Mesenchymal stem cell (in vitro differentiated cells and primary cell): ENCODE measurements at regions not wholly inside any gene's neighbourhood (a gene's known extent, or its start where the extent isn't known, plus 50 kb on each side); places are given as distances from the start of the nearest gene placed in this dataset.

Experiments
- DNase-seq: peaks from one replicate; pipeline ENCODE4 v3.0.0-alpha.2; 2013
- H2AFZ ChIP-seq: one replicate; pipeline ENCODE4 v1.6.1; 2013; ENCODE audit warnings: low read depth, mild to moderate bottlenecking, control low read depth, inconsistent platforms, low read length, moderate library complexity
- H2AK5ac ChIP-seq: 2 replicates; pipeline ENCODE4 v1.6.1; 2013; ENCODE audit warnings: low read length, moderate library complexity, mild to moderate bottlenecking, inconsistent platforms; ENCODE audit not compliant: severe bottlenecking
- H2BK120ac ChIP-seq: one replicate; pipeline ENCODE4 v1.6.1; 2013; ENCODE audit warnings: low read depth, mild to moderate bottlenecking, inconsistent platforms, low read length, moderate library complexity
- H2BK12ac ChIP-seq, 2 experiments: one replicate each; pipeline ENCODE4 v1.6.1; 2013; ENCODE audit warnings: inconsistent platforms in 2 of 2, low read length in 2 of 2, mild to moderate bottlenecking in 2 of 2, moderate library complexity in 2 of 2, control low read depth in 1 of 2
- H2BK15ac ChIP-seq: one replicate; pipeline ENCODE4 v1.6.1; 2013; ENCODE audit warnings: mild to moderate bottlenecking, low read depth, inconsistent platforms; ENCODE audit not compliant: poor library complexity, severe bottlenecking
- H2BK5ac ChIP-seq: 2 replicates; pipeline ENCODE4 v1.6.1; 2013; ENCODE audit warnings: low read depth, mild to moderate bottlenecking, low read length, control low read depth, inconsistent platforms; ENCODE audit not compliant: poor library complexity, severe bottlenecking
- H3K14ac ChIP-seq, 2 experiments: one replicate each; pipeline ENCODE4 v1.6.1; 2013; ENCODE audit warnings: inconsistent platforms in 2 of 2, low read length in 2 of 2, control low read depth in 1 of 2, mild to moderate bottlenecking in 1 of 2, moderate library complexity in 1 of 2
- H3K18ac ChIP-seq, 2 experiments: one replicate each; pipeline ENCODE4 v1.6.1; 2013; ENCODE audit warnings: inconsistent platforms in 2 of 2, low read length in 2 of 2, control low read depth in 1 of 2, low read depth in 1 of 2, mild to moderate bottlenecking in 1 of 2
- H3K23ac ChIP-seq, 2 experiments: one replicate each; pipeline ENCODE4 v1.6.1; 2013; ENCODE audit warnings: inconsistent platforms in 2 of 2, low read length in 2 of 2, mild to moderate bottlenecking in 2 of 2, moderate library complexity in 2 of 2, control low read depth in 1 of 2
- H3K27ac ChIP-seq: 2 replicates; pipeline ENCODE4 v1.5.1; 2013; ENCODE audit warnings: mild to moderate bottlenecking, moderate library complexity, low read length, control low read depth, inconsistent platforms; ENCODE audit not compliant: poor library complexity, severe bottlenecking
- H3K27me3 ChIP-seq, 2 experiments: 2 replicates each; pipeline versions ENCODE4 v1.6.1 to v1.7.0; 2013; ENCODE audit warnings: low read length in 2 of 2, mild to moderate bottlenecking in 2 of 2, moderate library complexity in 2 of 2, control low read depth in 1 of 2, inconsistent platforms in 1 of 2; ENCODE audit not compliant: control insufficient read depth in 1 of 2, insufficient read depth in 1 of 2
- H3K36me3 ChIP-seq, 2 experiments: 2 replicates each; pipeline versions ENCODE4 v1.6.1 to v1.7.0; 2013; ENCODE audit warnings: low read length in 2 of 2, control low read depth in 1 of 2, inconsistent platforms in 1 of 2, low read depth in 1 of 2, mild to moderate bottlenecking in 1 of 2; ENCODE audit not compliant: insufficient read depth in 2 of 2, control insufficient read depth in 1 of 2
- H3K4ac ChIP-seq, 2 experiments: one replicate each; pipeline ENCODE4 v1.6.1; 2013; ENCODE audit warnings: inconsistent platforms in 2 of 2, low read length in 2 of 2, mild to moderate bottlenecking in 2 of 2, moderate library complexity in 2 of 2, control low read depth in 1 of 2, low read depth in 1 of 2
- H3K4me1 ChIP-seq: 2 replicates; pipeline ENCODE4 v1.6.1; 2013; ENCODE audit warnings: low read depth, low read length, control low read depth; ENCODE audit not compliant: control insufficient read depth, insufficient read depth
- H3K4me2 ChIP-seq: 2 replicates; pipeline ENCODE4 v1.6.1; 2013; ENCODE audit warnings: low read length, mild to moderate bottlenecking, inconsistent platforms; ENCODE audit not compliant: poor library complexity, severe bottlenecking
- H3K4me3 ChIP-seq, 2 experiments: 2 replicates each; pipeline versions ENCODE4 v1.5.1 to v1.7.0; 2013; ENCODE audit warnings: low read length in 2 of 2, mild to moderate bottlenecking in 2 of 2, control low read depth in 1 of 2, low read depth in 1 of 2; ENCODE audit not compliant: insufficient read depth in 1 of 2
- H3K79me1 ChIP-seq: replicated peaks from 2 replicates; pipeline ENCODE4 v1.6.1; 2013; ENCODE audit warnings: mild to moderate bottlenecking, control low read depth, low read length, inconsistent platforms; ENCODE audit not compliant: poor library complexity, severe bottlenecking
- H3K9ac ChIP-seq: 2 replicates; pipeline ENCODE4 v1.7.0; 2013; ENCODE audit warnings: mild to moderate bottlenecking, low read length, moderate library complexity
- H3K9me3 ChIP-seq: 2 replicates; pipeline ENCODE4 v1.7.0; 2013; ENCODE audit warnings: mild to moderate bottlenecking, low read length; ENCODE audit not compliant: control insufficient read depth
- H4K8ac ChIP-seq: one replicate; pipeline ENCODE4 v1.6.1; 2013; ENCODE audit warnings: inconsistent platforms, mild to moderate bottlenecking, low read length, moderate library complexity
- H4K91ac ChIP-seq: one replicate; pipeline ENCODE4 v1.6.1; 2013; ENCODE audit warnings: mild to moderate bottlenecking, low read length, inconsistent platforms
- WGBS: methylation state at CpG from one replicate; pipeline ENCODE4 v1.1.7; 2013; ENCODE audit warnings: mixed read lengths; 5-methylcytosine and 5-hydroxymethylcytosine counted together

DNA sequence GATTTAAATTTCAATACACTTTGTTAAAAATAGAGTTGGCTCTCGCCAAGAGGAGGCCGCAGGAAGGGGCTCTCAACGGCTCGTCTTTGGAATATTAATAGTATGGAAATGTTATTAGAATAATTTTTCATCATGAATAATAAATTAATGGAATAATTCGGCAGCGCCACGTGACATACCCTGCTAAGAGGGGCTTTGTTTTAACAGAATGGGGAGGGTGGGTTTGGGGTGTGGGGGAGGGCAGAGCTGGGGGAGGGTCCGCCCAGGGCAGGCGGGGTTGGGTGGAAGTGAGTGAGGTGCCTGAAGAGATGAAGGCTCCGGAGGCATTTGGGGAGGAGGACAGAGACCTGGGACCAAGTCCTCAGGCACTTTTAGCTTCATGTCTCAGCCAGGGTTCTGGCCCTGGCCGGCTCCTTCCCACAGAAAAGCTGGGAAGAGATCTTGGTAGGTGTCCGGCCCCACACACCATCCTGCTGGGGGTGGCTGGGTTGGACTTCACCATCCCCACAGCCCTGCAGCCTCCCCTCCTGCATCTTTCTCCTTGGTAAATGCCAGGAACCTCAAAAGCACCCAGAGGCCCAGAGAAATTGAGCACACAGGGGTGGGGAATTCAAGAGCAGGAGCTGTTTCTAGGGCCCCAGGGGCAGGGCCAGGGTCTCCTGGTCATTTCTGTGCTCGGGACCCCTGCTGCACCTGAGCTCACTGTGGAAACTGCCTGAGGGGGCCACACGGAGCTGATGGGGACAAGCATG lies 93.6 kb upstream of the BHLHE23 start:
- Histone ChIP-seq H3K23ac (no peak overlapping the region), H4K91ac (no peak overlapping the region), H2BK15ac (no peak overlapping the region), H3K27ac (no peak overlapping the region), H4K8ac (no peak overlapping the region), H3K4me3 (no peak overlapping the region), H2AFZ (no peak overlapping the region), H3K27me3 (peaks cover 54 to 65% of the 10 kb centered on the region in 2 experiments), H3K9me3 (no peaks in the 10 kb centered on the region), H3K4me2 (no peak overlapping the region), H3K18ac (no peak overlapping the region), H2BK120ac (no peak overlapping the region), H3K14ac (no peak overlapping the region), H2BK12ac (no peak overlapping the region), H3K4me1 (peaks cover 15% of the 10 kb centered on the region), H3K9ac (no peak overlapping the region), H3K4ac (no peak overlapping the region), H2AK5ac (no peak overlapping the region), H2BK5ac (no peak overlapping the region), H3K79me1 (no peaks in the 10 kb centered on the region), H3K36me3 (no peaks in the 10 kb centered on the region)
- WGBS: 28% methylated on average over 10 of the region's 14 CpGs
- DNase-seq: no peak

- H2AFZ ChIP-seq: no peak overlapping the region
- H3K23ac ChIP-seq: no peak overlapping the region
- no peak overlapping the region for H2BK15ac ChIP-seq
- H2AK5ac ChIP-seq: no peak overlapping the region
- no peaks in the 10 kb centered on the region for H3K9me3 ChIP-seq
- H3K4me1 ChIP-seq: peaks cover 15% of the 10 kb centered on the region
- H3K4me2 ChIP-seq: no peak overlapping the region
- no peak overlapping the region for H3K4ac ChIP-seq
- no peak overlapping the region for H2BK120ac ChIP-seq
- H4K8ac ChIP-seq: no peak overlapping the region
- H3K36me3 ChIP-seq: no peaks in the 10 kb centered on the region
- no peaks in the 10 kb centered on the region for H3K79me1 ChIP-seq
- no peak overlapping the region for H4K91ac ChIP-seq
- no peak overlapping the region for H3K4me3 ChIP-seq
- no peak overlapping the region for H3K14ac ChIP-seq
- WGBS: 35% methylated on average over 21 of the region's 22 CpGs
- no peak overlapping the region for H3K18ac ChIP-seq
- DNase-seq: no peak
- H3K27me3 ChIP-seq: peaks cover 61 to 72% of the 10 kb centered on the region in 2 experiments
- no peak overlapping the region for H3K9ac ChIP-seq
- no peak overlapping the region for H2BK5ac ChIP-seq
- H2BK12ac ChIP-seq: no peak overlapping the region
- no peak overlapping the region for H3K27ac ChIP-seq
Observed at GRCh38 chr20:63099456-63100173, 92.9 kb upstream of the BHLHE23 start.

- no peak for DNase-seq
- Histone ChIP-seq H3K27me3 (peaks cover 65 to 70% of the 10 kb centered on the region in 2 experiments), H3K9me3 (no peaks in the 10 kb centered on the region), H3K23ac (no peak overlapping the region), H4K8ac (no peak overlapping the region), H3K27ac (no peak overlapping the region), H2AK5ac (no peak overlapping the region), H2BK15ac (no peak overlapping the region), H3K9ac (no peak overlapping the region), H4K91ac (no peak overlapping the region), H3K4ac (no peak overlapping the region), H3K4me2 (no peak overlapping the region), H3K79me1 (no peaks in the 10 kb centered on the region), H3K18ac (no peak overlapping the region), H3K4me3 (no peak overlapping the region), H2BK5ac (no peak overlapping the region), H2AFZ (no peak overlapping the region), H2BK12ac (no peak overlapping the region), H3K4me1 (peaks cover 15% of the 10 kb centered on the region), H2BK120ac (no peak overlapping the region), H3K14ac (no peak overlapping the region), H3K36me3 (no peaks in the 10 kb centered on the region)
- WGBS: 70% methylated on average over 5 of the region's 6 CpGs
Observed at GRCh38 chr20:63098195-63098810, 91.5 kb upstream of the BHLHE23 start.

GRCh38 chr20:63097336-63097831 lies 90.6 kb upstream of the BHLHE23 start:
- WGBS: 86% methylated on average over 21 of the region's 21 CpGs
- DNase-seq: no peak

More at GRCh38 chr20:63097336-63097831, 90.6 kb upstream of the BHLHE23 start:
- no peak overlapping the region for H4K91ac ChIP-seq
- no peak overlapping the region for H3K9ac ChIP-seq
- H3K27me3 ChIP-seq: peaks cover 70 to 72% of the 10 kb centered on the region in 2 experiments
- H2BK12ac ChIP-seq: no peak overlapping the region
- no peak overlapping the region for H2BK15ac ChIP-seq
- no peak overlapping the region for H3K23ac ChIP-seq
- no peak overlapping the region for H3K14ac ChIP-seq
- H3K4ac ChIP-seq: no peak overlapping the region
- no peak overlapping the region for H3K4me2 ChIP-seq
- H3K4me3 ChIP-seq: no peak overlapping the region
- H3K9me3 ChIP-seq: no peaks in the 10 kb centered on the region
- no peak overlapping the region for H2AFZ ChIP-seq
- H3K27ac ChIP-seq: no peak overlapping the region
- no peak overlapping the region for H2BK5ac ChIP-seq
- no peaks in the 10 kb centered on the region for H3K36me3 ChIP-seq
- no peaks in the 10 kb centered on the region for H3K79me1 ChIP-seq
- H2BK120ac ChIP-seq: no peak overlapping the region
- no peak overlapping the region for H3K18ac ChIP-seq
- peaks cover 8% of the 10 kb centered on the region for H3K4me1 ChIP-seq
- H4K8ac ChIP-seq: no peak overlapping the region
- no peak overlapping the region for H2AK5ac ChIP-seq
